AG20443 (cell line): ENCODE measurements at regions not wholly inside any gene's neighbourhood (a gene's known extent, or its start where the extent isn't known, plus 50 kb on each side); places are given as distances from the start of the nearest gene placed in this dataset.

Experiments
- DNase-seq: peaks from one replicate; pipeline ENCODE4 v3.0.0; 2012; ENCODE audit warnings: low spot score, mixed read lengths

- DNase-seq: peak; percentile 73
These were observed 140.8 kb downstream of the SNX19 start for GRCh38 chr11:130775306-130776060.

- DNase-seq: no peak
These were observed 140.2 kb downstream of the SNX19 start for GRCh38 chr11:130776061-130776419.

- no peak for DNase-seq
These were observed 138.3 kb downstream of the SNX19 start for GRCh38 chr11:130778026-130778425.

- DNase-seq: no peak
These were observed 137.6 kb downstream of the SNX19 start for GRCh38 chr11:130778705-130779104.

GRCh38 chr11:130779267-130779666 is 137.0 kb downstream of the SNX19 start:
- DNase-seq: no peak

- DNase-seq: no peak
These were observed 136.3 kb downstream of the SNX19 start for GRCh38 chr11:130779943-130780342.

- no peak for DNase-seq
These were observed 135.8 kb downstream of the SNX19 start for GRCh38 chr11:130780437-130780836.

- DNase-seq: peak; percentile 76
These were observed 134.3 kb downstream of the SNX19 start for GRCh38 chr11:130781931-130782330.

- DNase-seq: peak; percentile 59
These were observed 133.7 kb downstream of the SNX19 start for GRCh38 chr11:130782361-130783222.

GRCh38 chr11:130783323-130783722 is 133.0 kb downstream of the SNX19 start:
- no peak for DNase-seq

- no peak for DNase-seq
These were observed 130.7 kb downstream of the SNX19 start for GRCh38 chr11:130785380-130786116.

- no peak for DNase-seq
These were observed 129.7 kb downstream of the SNX19 start for GRCh38 chr11:130786586-130786985.

GRCh38 chr11:130787092-130787616 is 129.1 kb downstream of the SNX19 start:
- no peak for DNase-seq

GRCh38 chr11:130787973-130788570 is 128.2 kb downstream of the SNX19 start:
- DNase-seq: no peak

- no peak for DNase-seq
These were observed 127.1 kb downstream of the SNX19 start for GRCh38 chr11:130789056-130789640.

- no peak for DNase-seq
These were observed 125.6 kb downstream of the SNX19 start for GRCh38 chr11:130790689-130791088.

- no peak for DNase-seq
These were observed 123.5 kb downstream of the SNX19 start for GRCh38 chr11:130792772-130793171.

- DNase-seq: no peak
These were observed 119.5 kb downstream of the SNX19 start for GRCh38 chr11:130796828-130797227.

- DNase-seq: peak; percentile 88
These were observed 118.0 kb downstream of the SNX19 start for GRCh38 chr11:130798280-130798679.

GRCh38 chr11:130798801-130799200 is 117.5 kb downstream of the SNX19 start:
- no peak for DNase-seq

GRCh38 chr11:130801333-130802122 is 114.8 kb downstream of the SNX19 start:
- DNase-seq: peak; percentile 73
